ENCODE measurements at regions not wholly inside any gene's neighbourhood (a gene's known extent, or its start where the extent isn't known, plus 50 kb on each side); places are given as distances from the start of the nearest gene placed in this dataset.

- Histone ChIP-seq H2AFZ (ENCODE audit: low read depth, low read length, severe bottlenecking) (no peak overlapping the region), H3K27me3 (ENCODE audit: low read length) (no peaks in the 10 kb centered on the region), H3K9me2 (replicated peaks; ENCODE audit: insufficient read depth, low read length) (no peaks in the 10 kb centered on the region), H3F3A (ENCODE audit: insufficient read depth) (no peaks in the 10 kb centered on the region), H3K27ac (ENCODE audit: low read depth, low read length) (no peak overlapping the region), H3K4me2 (ENCODE audit: low read depth, low read length, poor library complexity, severe bottlenecking) (no peak overlapping the region), H4K20me1 (ENCODE audit: low read depth, low read length) (no peaks in the 10 kb centered on the region), H3K79me2 (ENCODE audit: insufficient read depth, low read length) (no peaks in the 10 kb centered on the region), H3K9me3 (ENCODE audit: insufficient read depth, low read length) (no peaks in the 10 kb centered on the region), H3K36me3 (ENCODE audit: low read length) (no peaks in the 10 kb centered on the region), H3K4me3 (ENCODE audit: insufficient read depth, low read length, poor library complexity, severe bottlenecking) (no peak overlapping the region), H3K9ac (ENCODE audit: low read length) (no peak overlapping the region)
- TF ChIP-seq EZH2phosphoT487 (conservative IDR thresholded peaks at IDR 0.05; ENCODE audit: low read length) (no peak), CTCF (IDR thresholded peaks at IDR 0.05; ENCODE audit: insufficient read depth, low read length, poor library complexity, severe bottlenecking) (no peak)
Measured at GRCh38 chr12:91923864-91924263, 221.8 kb downstream of the BTG1 start.

- Histone ChIP-seq H3F3A (ENCODE audit: insufficient read depth) (no peaks in the 10 kb centered on the region), H3K27me3 (ENCODE audit: low read length) (no peaks in the 10 kb centered on the region), H3K27ac (ENCODE audit: low read depth, low read length) (no peak overlapping the region), H3K9me2 (replicated peaks; ENCODE audit: insufficient read depth, low read length) (no peaks in the 10 kb centered on the region), H2AFZ (ENCODE audit: low read depth, low read length, severe bottlenecking) (no peak overlapping the region), H3K4me2 (ENCODE audit: low read depth, low read length, poor library complexity, severe bottlenecking) (no peak overlapping the region), H4K20me1 (ENCODE audit: low read depth, low read length) (no peaks in the 10 kb centered on the region), H3K9ac (ENCODE audit: low read length) (no peak overlapping the region), H3K4me3 (ENCODE audit: insufficient read depth, low read length, poor library complexity, severe bottlenecking) (no peak overlapping the region), H3K9me3 (ENCODE audit: insufficient read depth, low read length) (no peaks in the 10 kb centered on the region), H3K36me3 (ENCODE audit: low read length) (no peaks in the 10 kb centered on the region), H3K79me2 (ENCODE audit: insufficient read depth, low read length) (no peaks in the 10 kb centered on the region)
- no peak for TF ChIP-seq CTCF (IDR thresholded peaks at IDR 0.05; ENCODE audit: insufficient read depth, low read length, poor library complexity, severe bottlenecking)
Measured at GRCh38 chr12:91922674-91923073, 223.0 kb downstream of the BTG1 start.

GRCh38 chr12:91922139-91922538 is 223.5 kb downstream of the BTG1 start:
- H3K9me2 ChIP-seq (replicated peaks; ENCODE audit: insufficient read depth, low read length): no peaks in the 10 kb centered on the region
- no peaks in the 10 kb centered on the region for H3K9me3 ChIP-seq (ENCODE audit: insufficient read depth, low read length)
- no peaks in the 10 kb centered on the region for H3F3A ChIP-seq (ENCODE audit: insufficient read depth)
- no peaks in the 10 kb centered on the region for H3K27me3 ChIP-seq (ENCODE audit: low read length)
- no peak overlapping the region for H3K4me2 ChIP-seq (ENCODE audit: low read depth, low read length, poor library complexity, severe bottlenecking)
- no peak overlapping the region for H3K9ac ChIP-seq (ENCODE audit: low read length)
- H3K27ac ChIP-seq (ENCODE audit: low read depth, low read length): no peak overlapping the region
- no peaks in the 10 kb centered on the region for H3K79me2 ChIP-seq (ENCODE audit: insufficient read depth, low read length)
- no peaks in the 10 kb centered on the region for H4K20me1 ChIP-seq (ENCODE audit: low read depth, low read length)
- H3K4me3 ChIP-seq (ENCODE audit: insufficient read depth, low read length, poor library complexity, severe bottlenecking): no peak overlapping the region
- no peak overlapping the region for H2AFZ ChIP-seq (ENCODE audit: low read depth, low read length, severe bottlenecking)
- TF ChIP-seq CTCF (IDR thresholded peaks at IDR 0.05; ENCODE audit: insufficient read depth, low read length, poor library complexity, severe bottlenecking) (no peak), EZH2phosphoT487 (conservative IDR thresholded peaks at IDR 0.05; ENCODE audit: low read length) (no peak)
- H3K36me3 ChIP-seq (ENCODE audit: low read length): no peaks in the 10 kb centered on the region

GRCh38 chr12:91921555-91921954 is 224.1 kb downstream of the BTG1 start:
- Histone ChIP-seq H3K4me3 (ENCODE audit: insufficient read depth, low read length, poor library complexity, severe bottlenecking) (no peak overlapping the region), H3K36me3 (ENCODE audit: low read length) (no peaks in the 10 kb centered on the region), H3K9me2 (replicated peaks; ENCODE audit: insufficient read depth, low read length) (no peaks in the 10 kb centered on the region), H3K9ac (ENCODE audit: low read length) (no peak overlapping the region), H3K4me2 (ENCODE audit: low read depth, low read length, poor library complexity, severe bottlenecking) (no peak overlapping the region), H3K27me3 (ENCODE audit: low read length) (no peaks in the 10 kb centered on the region), H2AFZ (ENCODE audit: low read depth, low read length, severe bottlenecking) (no peak overlapping the region), H3K79me2 (ENCODE audit: insufficient read depth, low read length) (no peaks in the 10 kb centered on the region), H4K20me1 (ENCODE audit: low read depth, low read length) (no peaks in the 10 kb centered on the region), H3K9me3 (ENCODE audit: insufficient read depth, low read length) (no peaks in the 10 kb centered on the region), H3F3A (ENCODE audit: insufficient read depth) (no peaks in the 10 kb centered on the region), H3K27ac (ENCODE audit: low read depth, low read length) (no peak overlapping the region)
- TF ChIP-seq CTCF (IDR thresholded peaks at IDR 0.05; ENCODE audit: insufficient read depth, low read length, poor library complexity, severe bottlenecking) (no peak), EZH2phosphoT487 (conservative IDR thresholded peaks at IDR 0.05; ENCODE audit: low read length) (no peak)

All from SU-DHL-6 (cell line).